ENCODE measurements at regions not wholly inside any gene's neighbourhood (a gene's known extent, or its start where the extent isn't known, plus 50 kb on each side); places are given as distances from the start of the nearest gene placed in this dataset.

GRCh38 chr5:176157656-176158055 is 80.6 kb upstream of the SIMC1 start:
- Histone ChIP-seq H3K79me2 (ENCODE audit: insufficient read depth) (no peaks in the 10 kb centered on the region), H3K36me3 (replicated peaks in 1 of 2; ENCODE audit: control insufficient read depth in 1 of 2, insufficient read depth in 2 of 2, low read length in 1 of 2) (no peaks in the 10 kb centered on the region), H3F3A (replicated peaks; ENCODE audit: insufficient read depth) (no peaks in the 10 kb centered on the region), H3K9me2 (no peaks in the 10 kb centered on the region), H3K4me3 (ENCODE audit: low read depth in 2 of 2, low read length in 1 of 2) (peak overlapping the region in 1 of 2 experiments; percentile 9; a peak in 1 of 4 replicates), H3K27me3 (ENCODE audit: insufficient read depth) (no peaks in the 10 kb centered on the region), H3K4me1 (ENCODE audit: control insufficient read depth in 1 of 2, insufficient read depth in 2 of 2, low read depth in 1 of 2, low read length in 1 of 2) (peaks cover 7 to 24% of the 10 kb centered on the region in 2 experiments; a peak in 2 of 4 replicates), H2AFZ (ENCODE audit: low read depth) (peak overlapping the region; percentile 29; the same call in 1 of the 2 replicates), H3K9me3 (no peaks in the 10 kb centered on the region), H3K9ac (no peak overlapping the region), H4K20me1 (ENCODE audit: insufficient read depth) (no peaks in the 10 kb centered on the region), H3K27ac (ENCODE audit: low read depth in 2 of 2, low read length in 1 of 2) (peak overlapping the region in 1 of 2 experiments; percentile 25; a peak in 1 of 4 replicates), H3K4me2 (peak overlapping the region; percentile 31; the same call in 1 of the 2 replicates)
- DNase-seq = no peak
- TF ChIP-seq TCF12 (IDR thresholded peaks at IDR 0.05) (peak; percentile 64), RFX5 (IDR thresholded peaks at IDR 0.05; ENCODE audit: low read length) (no peak), CHD2 (IDR thresholded peaks at IDR 0.05; ENCODE audit: low read length, partially characterized antibody) (no peak), EP300 (IDR thresholded peaks at IDR 0.05; ENCODE audit: borderline replicate concordance in 1 of 2, low read depth in 1 of 2, low read length in 1 of 2) (peak in 1 of 2 experiments; percentile 41; a peak in 1 of 4 replicates), NFIC (IDR thresholded peaks at IDR 0.05; ENCODE audit: borderline replicate concordance) (peak; percentile 77), PBX3 (IDR thresholded peaks at IDR 0.05) (0 out of 2 replicates have a peak, but pooled peaks have one; percentile 10), YY1 (IDR thresholded peaks at IDR 0.05; ENCODE audit: low read depth) (no peak), RCOR1 (IDR thresholded peaks at IDR 0.05; ENCODE audit: low read length) (no peak), EZH2phosphoT487 (IDR thresholded peaks at IDR 0.05; ENCODE audit: borderline replicate concordance, low read depth) (no peak), JUND (IDR thresholded peaks at IDR 0.05) (peak; percentile 50), SMC3 (IDR thresholded peaks at IDR 0.05; ENCODE audit: low read depth, low read length) (no peak), POLR2AphosphoS5 (IDR thresholded peaks at IDR 0.05; ENCODE audit: low read depth, low read length) (no peak), RAD21 (IDR thresholded peaks at IDR 0.05; ENCODE audit: low read length) (no peak), TEAD4 (IDR thresholded peaks at IDR 0.05; ENCODE audit: borderline replicate concordance, insufficient read depth) (peak; percentile 57; the same call in 1 of the 2 replicates), MEF2A (IDR thresholded peaks at IDR 0.05; ENCODE audit: borderline replicate concordance, low read depth) (no peak), FOSL2 (IDR thresholded peaks at IDR 0.05; ENCODE audit: borderline replicate concordance, low read depth) (peak; percentile 69), SIN3A (IDR thresholded peaks at IDR 0.05; ENCODE audit: borderline replicate concordance, low read depth, low read length) (no peak), FOXJ3 (CRISPR knock-in tag; IDR thresholded peaks at IDR 0.05) (no peak), TAF1 (IDR thresholded peaks at IDR 0.05; ENCODE audit: borderline replicate concordance, low read depth, low read length) (no peak)
- TF ChIP-seq, protein P1, sequence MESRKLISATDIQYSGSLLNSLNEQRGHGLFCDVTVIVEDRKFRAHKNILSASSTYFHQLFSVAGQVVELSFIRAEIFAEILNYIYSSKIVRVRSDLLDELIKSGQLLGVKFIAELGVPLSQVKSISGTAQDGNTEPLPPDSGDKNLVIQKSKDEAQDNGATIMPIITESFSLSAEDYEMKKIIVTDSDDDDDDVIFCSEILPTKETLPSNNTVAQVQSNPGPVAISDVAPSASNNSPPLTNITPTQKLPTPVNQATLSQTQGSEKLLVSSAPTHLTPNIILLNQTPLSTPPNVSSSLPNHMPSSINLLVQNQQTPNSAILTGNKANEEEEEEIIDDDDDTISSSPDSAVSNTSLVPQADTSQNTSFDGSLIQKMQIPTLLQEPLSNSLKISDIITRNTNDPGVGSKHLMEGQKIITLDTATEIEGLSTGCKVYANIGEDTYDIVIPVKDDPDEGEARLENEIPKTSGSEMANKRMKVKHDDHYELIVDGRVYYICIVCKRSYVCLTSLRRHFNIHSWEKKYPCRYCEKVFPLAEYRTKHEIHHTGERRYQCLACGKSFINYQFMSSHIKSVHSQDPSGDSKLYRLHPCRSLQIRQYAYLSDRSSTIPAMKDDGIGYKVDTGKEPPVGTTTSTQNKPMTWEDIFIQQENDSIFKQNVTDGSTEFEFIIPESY (IDR thresholded peaks at IDR 0.05; ENCODE audit: borderline replicate concordance, low read depth) = no peak
- TF ChIP-seq, protein P2, sequence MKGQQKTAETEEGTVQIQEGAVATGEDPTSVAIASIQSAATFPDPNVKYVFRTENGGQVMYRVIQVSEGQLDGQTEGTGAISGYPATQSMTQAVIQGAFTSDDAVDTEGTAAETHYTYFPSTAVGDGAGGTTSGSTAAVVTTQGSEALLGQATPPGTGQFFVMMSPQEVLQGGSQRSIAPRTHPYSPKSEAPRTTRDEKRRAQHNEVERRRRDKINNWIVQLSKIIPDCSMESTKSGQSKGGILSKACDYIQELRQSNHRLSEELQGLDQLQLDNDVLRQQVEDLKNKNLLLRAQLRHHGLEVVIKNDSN (IDR thresholded peaks at IDR 0.05; ENCODE audit: borderline replicate concordance, low read depth) = 0 out of 2 replicates have a peak, but pooled peaks have one; percentile 15
- TF ChIP-seq, protein P3, sequence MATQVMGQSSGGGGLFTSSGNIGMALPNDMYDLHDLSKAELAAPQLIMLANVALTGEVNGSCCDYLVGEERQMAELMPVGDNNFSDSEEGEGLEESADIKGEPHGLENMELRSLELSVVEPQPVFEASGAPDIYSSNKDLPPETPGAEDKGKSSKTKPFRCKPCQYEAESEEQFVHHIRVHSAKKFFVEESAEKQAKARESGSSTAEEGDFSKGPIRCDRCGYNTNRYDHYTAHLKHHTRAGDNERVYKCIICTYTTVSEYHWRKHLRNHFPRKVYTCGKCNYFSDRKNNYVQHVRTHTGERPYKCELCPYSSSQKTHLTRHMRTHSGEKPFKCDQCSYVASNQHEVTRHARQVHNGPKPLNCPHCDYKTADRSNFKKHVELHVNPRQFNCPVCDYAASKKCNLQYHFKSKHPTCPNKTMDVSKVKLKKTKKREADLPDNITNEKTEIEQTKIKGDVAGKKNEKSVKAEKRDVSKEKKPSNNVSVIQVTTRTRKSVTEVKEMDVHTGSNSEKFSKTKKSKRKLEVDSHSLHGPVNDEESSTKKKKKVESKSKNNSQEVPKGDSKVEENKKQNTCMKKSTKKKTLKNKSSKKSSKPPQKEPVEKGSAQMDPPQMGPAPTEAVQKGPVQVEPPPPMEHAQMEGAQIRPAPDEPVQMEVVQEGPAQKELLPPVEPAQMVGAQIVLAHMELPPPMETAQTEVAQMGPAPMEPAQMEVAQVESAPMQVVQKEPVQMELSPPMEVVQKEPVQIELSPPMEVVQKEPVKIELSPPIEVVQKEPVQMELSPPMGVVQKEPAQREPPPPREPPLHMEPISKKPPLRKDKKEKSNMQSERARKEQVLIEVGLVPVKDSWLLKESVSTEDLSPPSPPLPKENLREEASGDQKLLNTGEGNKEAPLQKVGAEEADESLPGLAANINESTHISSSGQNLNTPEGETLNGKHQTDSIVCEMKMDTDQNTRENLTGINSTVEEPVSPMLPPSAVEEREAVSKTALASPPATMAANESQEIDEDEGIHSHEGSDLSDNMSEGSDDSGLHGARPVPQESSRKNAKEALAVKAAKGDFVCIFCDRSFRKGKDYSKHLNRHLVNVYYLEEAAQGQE (IDR thresholded peaks at IDR 0.05; ENCODE audit: low read depth, low read length) = no peak
- TF ChIP-seq, protein P4, sequence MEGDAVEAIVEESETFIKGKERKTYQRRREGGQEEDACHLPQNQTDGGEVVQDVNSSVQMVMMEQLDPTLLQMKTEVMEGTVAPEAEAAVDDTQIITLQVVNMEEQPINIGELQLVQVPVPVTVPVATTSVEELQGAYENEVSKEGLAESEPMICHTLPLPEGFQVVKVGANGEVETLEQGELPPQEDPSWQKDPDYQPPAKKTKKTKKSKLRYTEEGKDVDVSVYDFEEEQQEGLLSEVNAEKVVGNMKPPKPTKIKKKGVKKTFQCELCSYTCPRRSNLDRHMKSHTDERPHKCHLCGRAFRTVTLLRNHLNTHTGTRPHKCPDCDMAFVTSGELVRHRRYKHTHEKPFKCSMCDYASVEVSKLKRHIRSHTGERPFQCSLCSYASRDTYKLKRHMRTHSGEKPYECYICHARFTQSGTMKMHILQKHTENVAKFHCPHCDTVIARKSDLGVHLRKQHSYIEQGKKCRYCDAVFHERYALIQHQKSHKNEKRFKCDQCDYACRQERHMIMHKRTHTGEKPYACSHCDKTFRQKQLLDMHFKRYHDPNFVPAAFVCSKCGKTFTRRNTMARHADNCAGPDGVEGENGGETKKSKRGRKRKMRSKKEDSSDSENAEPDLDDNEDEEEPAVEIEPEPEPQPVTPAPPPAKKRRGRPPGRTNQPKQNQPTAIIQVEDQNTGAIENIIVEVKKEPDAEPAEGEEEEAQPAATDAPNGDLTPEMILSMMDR (IDR thresholded peaks at IDR 0.05) = no peak
- ChIA-PET POLR2A (no interaction called here), CTCF (interaction anchor here (0.7 kb wide), 1 partner anchor 720 kb away, joined by 3 read pairs; no protein-coding TSS in a partner anchor)
- 15% methylated on average over 3 of the region's 3 CpGs for WGBS (ENCODE audit: low lambda C conversion rate)
